ENCODE measurements at regions not wholly inside any gene's neighbourhood (a gene's known extent, or its start where the extent isn't known, plus 50 kb on each side); places are given as distances from the start of the nearest gene placed in this dataset.

- TF ChIP-seq CTCF (IDR thresholded peaks at IDR 0.05) (no peak), EZH2 (IDR thresholded peaks at IDR 0.05; ENCODE audit: borderline replicate concordance, insufficient read depth, low read depth, low read length, poor library complexity, severe bottlenecking) (no peak)
Measured at GRCh38 chr7:25646726-25647413, 418.6 kb upstream of the NPVF start.
